Bronchial epithelial cell (primary cell): ENCODE measurements at regions not wholly inside any gene's neighbourhood (a gene's known extent, or its start where the extent isn't known, plus 50 kb on each side); places are given as distances from the start of the nearest gene placed in this dataset.

Source experiments
- DNase-seq: peaks from one replicate; pipeline ENCODE4 v3.0.0-alpha.2; 2010; ENCODE audit warnings: low read depth
- FAIRE-seq: peaks from 2 replicates; lab custom pipeline; 2011; peaks lifted over from hg19 to GRCh38; lab: Jason Lieb, UNC
- H3K27me3 ChIP-seq: 2 replicates; pipeline ENCODE4 v1.5.1; 2011; ENCODE audit warnings: low read length; ENCODE audit not compliant: control insufficient read depth, insufficient read depth
- H3K36me3 ChIP-seq: 2 replicates; pipeline ENCODE4 v1.5.1; 2011; ENCODE audit warnings: low read length; ENCODE audit not compliant: control insufficient read depth, insufficient read depth
- H3K4me3 ChIP-seq: 2 replicates; pipeline ENCODE4 v1.5.1; 2011; ENCODE audit warnings: mild to moderate bottlenecking, low read depth, low read length, control low read depth
- TF ChIP-seq, protein P1 (sequence below): IDR thresholded peaks from 2 replicates; pipeline ENCODE4 v1.5.1; 2011; ENCODE audit warnings: mild to moderate bottlenecking, moderate library complexity, low read length, control low read depth, inconsistent platforms; ENCODE audit not compliant: insufficient read depth, severe bottlenecking

DNA sequence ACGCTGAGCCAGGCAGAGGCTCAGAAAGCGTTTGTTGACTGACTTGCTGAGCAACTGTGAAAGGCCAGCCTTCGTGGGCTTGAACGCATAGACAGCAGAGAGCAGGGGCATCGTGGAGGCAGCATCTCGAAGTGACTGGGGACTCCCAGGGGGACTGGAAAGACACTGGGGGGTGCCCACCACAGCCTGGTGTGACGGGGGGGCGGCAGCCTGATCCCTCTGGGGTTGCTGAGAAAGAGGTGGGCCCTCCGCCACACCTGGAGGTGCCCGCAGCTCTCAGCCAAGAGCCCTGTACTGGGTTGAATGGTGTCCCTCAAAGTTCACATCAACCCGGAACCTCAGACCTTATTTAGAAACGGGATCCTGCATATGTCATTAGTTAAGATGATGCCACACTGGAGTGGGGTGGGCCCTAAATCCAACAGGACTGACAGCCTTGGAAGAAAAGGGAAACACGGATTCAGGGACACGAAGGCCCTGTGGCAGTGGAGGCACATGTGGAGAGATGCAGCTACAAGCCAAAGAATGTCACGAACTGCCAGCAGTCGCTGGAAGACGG lies 84.6 kb downstream of the RFLNA start:
- DNase-seq (no peak), FAIRE-seq (no peak)
- TF ChIP-seq, protein P1, sequence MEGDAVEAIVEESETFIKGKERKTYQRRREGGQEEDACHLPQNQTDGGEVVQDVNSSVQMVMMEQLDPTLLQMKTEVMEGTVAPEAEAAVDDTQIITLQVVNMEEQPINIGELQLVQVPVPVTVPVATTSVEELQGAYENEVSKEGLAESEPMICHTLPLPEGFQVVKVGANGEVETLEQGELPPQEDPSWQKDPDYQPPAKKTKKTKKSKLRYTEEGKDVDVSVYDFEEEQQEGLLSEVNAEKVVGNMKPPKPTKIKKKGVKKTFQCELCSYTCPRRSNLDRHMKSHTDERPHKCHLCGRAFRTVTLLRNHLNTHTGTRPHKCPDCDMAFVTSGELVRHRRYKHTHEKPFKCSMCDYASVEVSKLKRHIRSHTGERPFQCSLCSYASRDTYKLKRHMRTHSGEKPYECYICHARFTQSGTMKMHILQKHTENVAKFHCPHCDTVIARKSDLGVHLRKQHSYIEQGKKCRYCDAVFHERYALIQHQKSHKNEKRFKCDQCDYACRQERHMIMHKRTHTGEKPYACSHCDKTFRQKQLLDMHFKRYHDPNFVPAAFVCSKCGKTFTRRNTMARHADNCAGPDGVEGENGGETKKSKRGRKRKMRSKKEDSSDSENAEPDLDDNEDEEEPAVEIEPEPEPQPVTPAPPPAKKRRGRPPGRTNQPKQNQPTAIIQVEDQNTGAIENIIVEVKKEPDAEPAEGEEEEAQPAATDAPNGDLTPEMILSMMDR, result no peak
- Histone ChIP-seq H3K27me3 (no peaks in the 10 kb centered on the region), H3K4me3 (no peak overlapping the region), H3K36me3 (peaks cover 14% of the 10 kb centered on the region)

DNA sequence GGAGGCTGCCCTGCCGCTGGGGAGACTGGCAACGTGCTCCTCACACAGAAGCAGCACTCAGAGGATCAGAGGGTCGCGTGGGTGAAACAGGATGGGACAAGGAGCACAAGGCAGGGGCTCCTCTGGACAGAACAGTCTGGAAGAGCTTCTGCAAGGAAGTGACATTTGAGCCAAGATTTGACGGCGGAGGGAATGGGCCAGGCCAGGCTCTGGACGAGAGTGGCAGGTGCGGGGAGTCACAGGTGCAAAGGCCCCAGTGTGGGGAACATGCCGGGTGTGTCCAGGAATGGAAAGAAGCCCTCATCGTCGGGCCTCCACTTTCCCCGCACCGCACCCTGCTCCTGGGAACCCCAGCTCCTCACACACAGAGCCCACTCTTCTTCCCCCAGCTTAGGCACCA lies 84.0 kb downstream of the RFLNA start:
- no peak for FAIRE-seq
- Histone ChIP-seq H3K4me3 (no peak overlapping the region), H3K27me3 (no peaks in the 10 kb centered on the region), H3K36me3 (peaks cover 14% of the 10 kb centered on the region)
- DNase-seq, result no peak
- TF ChIP-seq, protein P1, result no peak

DNA sequence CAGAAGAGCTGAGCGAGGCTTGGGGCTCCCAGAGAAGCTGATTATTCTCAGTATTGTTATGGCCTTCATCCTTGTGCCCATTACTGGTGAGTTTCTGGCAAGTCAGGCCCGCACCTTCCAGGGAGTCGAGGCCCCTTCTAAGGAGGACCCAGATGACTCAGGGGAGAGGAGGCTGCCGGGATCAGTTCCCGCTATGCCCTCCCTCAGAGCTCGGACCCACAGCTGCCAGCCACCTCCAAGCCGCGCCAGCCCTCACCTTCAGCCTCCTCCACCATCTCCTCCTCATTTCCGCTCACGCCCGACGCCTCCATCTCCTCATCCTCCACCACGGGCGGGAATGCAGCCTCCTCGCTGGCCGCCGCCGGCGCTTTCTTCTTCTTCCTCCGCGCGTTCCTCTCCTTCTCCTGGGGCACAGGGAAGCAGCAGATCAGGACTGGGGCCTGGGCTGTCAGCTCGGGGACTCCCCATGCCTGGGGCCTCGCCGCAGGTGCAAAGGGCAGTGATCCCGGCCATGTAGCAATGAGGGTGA lies 83.2 kb downstream of the RFLNA start:
- TF ChIP-seq, protein P1, result no peak
- no peaks in the 10 kb centered on the region for H3K27me3 ChIP-seq
- FAIRE-seq (no peak), DNase-seq (no peak)
- H3K36me3 ChIP-seq, result peaks cover 13% of the 10 kb centered on the region
- no peak overlapping the region for H3K4me3 ChIP-seq

DNA sequence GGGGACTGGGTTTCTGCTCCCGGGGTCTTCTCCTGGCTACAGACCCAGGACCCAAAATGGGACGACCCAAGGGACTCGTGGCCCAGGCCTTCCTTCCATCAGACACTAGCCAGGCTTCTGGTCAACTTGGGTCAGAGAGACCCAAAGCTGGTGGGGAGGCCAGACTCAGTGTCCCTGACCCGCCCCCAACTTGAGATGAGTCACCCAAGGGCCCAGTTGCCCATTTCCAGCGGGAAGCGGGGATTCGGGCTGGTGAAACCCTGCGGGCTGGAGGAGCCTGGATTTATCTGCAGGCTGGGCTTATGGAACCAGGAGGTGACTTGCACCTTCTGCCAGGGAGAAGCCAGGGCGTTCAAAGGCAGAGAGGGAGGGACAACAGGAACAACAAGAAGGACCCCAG lies 81.5 kb downstream of the RFLNA start:
- TF ChIP-seq, protein P1, result no peak
- DNase-seq, result no peak
- H3K27me3 ChIP-seq, result no peaks in the 10 kb centered on the region
- H3K4me3 ChIP-seq, result no peak overlapping the region
- H3K36me3 ChIP-seq, result peaks cover 23% of the 10 kb centered on the region
- FAIRE-seq, result no peak

DNA sequence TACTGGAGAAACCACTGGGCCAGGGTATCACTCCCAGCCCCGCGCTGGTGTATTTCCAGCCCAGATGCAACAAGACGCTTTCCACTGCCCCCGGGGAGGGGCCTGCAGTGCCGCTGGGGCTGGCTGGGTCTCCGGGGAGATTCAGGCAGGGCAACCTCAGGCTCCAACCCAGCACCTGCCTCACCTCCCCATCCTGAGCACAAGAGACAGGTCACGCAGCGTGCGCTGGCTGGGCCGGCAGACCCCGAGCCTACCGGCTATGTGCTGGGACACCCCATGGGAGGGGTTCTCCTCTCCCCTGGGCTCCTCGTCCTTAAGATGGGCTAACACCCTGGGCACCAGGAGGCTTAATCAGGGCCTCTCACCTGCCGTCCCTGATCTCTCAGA lies 80.9 kb downstream of the RFLNA start:
- DNase-seq (no peak), FAIRE-seq (no peak)
- Histone ChIP-seq H3K36me3 (peaks cover 26% of the 10 kb centered on the region), H3K4me3 (no peak overlapping the region), H3K27me3 (no peaks in the 10 kb centered on the region)
- TF ChIP-seq, protein P1, result no peak

DNA sequence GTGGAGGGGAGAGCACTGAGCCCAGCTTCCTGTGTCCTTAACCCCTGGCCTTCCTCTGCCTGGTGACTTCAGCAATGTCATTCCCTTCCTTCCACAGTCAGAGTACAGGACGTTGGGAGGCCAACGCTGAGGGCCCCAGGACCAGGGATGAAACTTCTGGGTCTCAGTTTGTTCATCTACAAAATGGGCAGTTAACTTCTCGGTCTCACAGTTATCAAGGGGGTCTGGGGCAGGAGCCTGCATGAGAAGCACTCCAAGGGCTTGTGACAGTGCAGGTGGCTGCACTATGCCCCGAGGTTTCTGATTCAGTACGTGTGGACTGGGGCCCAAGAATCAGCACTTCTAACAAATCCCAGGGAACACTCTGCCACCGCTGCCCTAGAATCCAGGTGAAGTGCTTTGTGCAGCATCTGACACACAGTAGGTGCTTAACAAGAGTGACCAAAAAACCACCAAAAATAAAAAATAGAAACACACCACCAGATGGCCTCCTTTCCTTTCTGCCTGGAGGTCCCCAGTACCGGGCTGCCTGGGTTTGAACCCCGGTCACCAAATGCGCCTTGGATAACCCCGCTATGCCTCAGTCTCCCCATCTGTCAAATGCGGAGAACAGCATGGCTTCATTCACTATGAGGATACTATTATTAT lies 80.4 kb downstream of the RFLNA start:
- Histone ChIP-seq H3K4me3 (no peak overlapping the region), H3K36me3 (peaks cover 26% of the 10 kb centered on the region), H3K27me3 (no peaks in the 10 kb centered on the region)
- DNase-seq, result no peak
- TF ChIP-seq, protein P1, result no peak
- FAIRE-seq, result no peak
